ENCODE measurements at regions not wholly inside any gene's neighbourhood (a gene's known extent, or its start where the extent isn't known, plus 50 kb on each side); places are given as distances from the start of the nearest gene placed in this dataset.

GRCh38 chr5:98723061-98723460 is 50.4 kb upstream of the RGMB start:
- Histone ChIP-seq H3K4me3 (ENCODE audit: low read length) (no peak overlapping the region), H3K36me3 (ENCODE audit: insufficient read depth, low read length) (no peaks in the 10 kb centered on the region), H3K9ac (ENCODE audit: low read depth, low read length) (no peak overlapping the region), H3K4me1 (ENCODE audit: insufficient read depth, low read length) (no peaks in the 10 kb centered on the region), H3K27me3 (ENCODE audit: insufficient read depth, low read length) (no peaks in the 10 kb centered on the region), H3K9me3 (ENCODE audit: insufficient read depth, low read depth, low read length) (no peaks in the 10 kb centered on the region), H3K27ac (ENCODE audit: low read depth, low read length) (no peak overlapping the region)
- 85% methylated on average over 2 of the region's 2 CpGs for WGBS
